Ramos (cell line): ENCODE measurements at regions not wholly inside any gene's neighbourhood (a gene's known extent, or its start where the extent isn't known, plus 50 kb on each side); places are given as distances from the start of the nearest gene placed in this dataset.

ENCODE experiments used
- in situ Hi-C: fragments of 300-500 bp; cut with MboI; formaldehyde crosslinking; loops from one replicate; pipeline ENCODE4 v1.14.3; 2022; ENCODE audit warnings: low sequenced_read_pairs; ENCODE audit not compliant: unreplicated experiment

DNA sequence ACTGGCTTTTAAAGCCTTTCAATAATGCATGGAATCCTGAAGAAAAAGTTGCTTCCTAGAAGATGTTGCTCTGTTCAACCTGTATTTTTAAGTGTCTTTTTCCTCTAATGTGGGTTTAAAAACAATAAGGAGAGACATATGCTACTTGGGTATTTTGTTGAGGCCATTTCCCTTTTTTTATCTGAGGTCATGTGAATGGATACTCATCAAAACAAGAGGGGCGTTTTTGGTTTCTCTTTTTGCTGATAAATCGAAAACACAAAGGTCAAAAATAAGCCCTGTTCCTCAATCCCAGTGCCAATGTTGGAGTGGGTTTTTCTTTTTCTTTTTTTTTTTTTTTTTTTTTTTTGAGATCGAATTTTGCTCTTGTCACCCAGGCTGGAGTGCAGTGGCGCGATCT lies 468.0 kb upstream of the RBFOX1 start:
- in situ Hi-C loops: no loop called here

DNA sequence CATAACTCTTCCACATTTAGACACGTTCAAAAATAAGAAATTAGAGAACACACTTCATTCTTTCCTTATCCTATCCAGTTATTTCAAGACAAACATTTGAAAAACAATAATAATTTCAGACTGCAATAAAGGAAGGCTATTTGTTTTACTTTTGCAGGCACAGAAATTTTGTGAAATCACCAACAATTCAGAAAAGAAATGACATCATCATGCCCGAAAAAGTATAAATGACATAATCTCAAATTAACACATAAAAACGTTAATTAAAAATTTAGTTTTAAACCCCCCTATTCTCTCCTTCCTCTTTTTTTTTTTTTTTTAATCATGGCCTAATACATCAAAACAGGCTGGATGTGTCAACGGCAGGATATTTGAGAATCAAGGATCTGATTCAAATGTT lies 468.4 kb upstream of the RBFOX1 start:
- in situ Hi-C loops: no loop called here

DNA sequence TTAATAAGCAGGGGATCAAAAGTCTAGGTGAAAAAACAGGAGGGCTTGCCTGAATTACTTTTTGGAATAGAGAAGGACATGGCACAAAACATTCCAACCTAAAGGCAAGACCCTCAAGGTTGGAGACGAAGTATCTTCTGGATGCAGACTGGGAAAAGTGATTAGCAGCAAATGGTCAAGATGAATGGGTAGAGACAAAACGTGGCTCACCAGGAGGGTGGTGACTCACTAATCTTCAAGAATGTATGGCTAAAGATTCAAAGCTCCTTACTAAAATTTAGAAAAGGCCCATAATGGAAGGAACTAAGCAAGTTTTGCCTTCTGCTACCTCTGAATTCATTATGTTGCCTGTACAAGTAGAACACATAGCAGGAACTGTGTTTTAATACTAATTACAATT lies 469.5 kb upstream of the RBFOX1 start:
- in situ Hi-C loops: no loop called here

DNA sequence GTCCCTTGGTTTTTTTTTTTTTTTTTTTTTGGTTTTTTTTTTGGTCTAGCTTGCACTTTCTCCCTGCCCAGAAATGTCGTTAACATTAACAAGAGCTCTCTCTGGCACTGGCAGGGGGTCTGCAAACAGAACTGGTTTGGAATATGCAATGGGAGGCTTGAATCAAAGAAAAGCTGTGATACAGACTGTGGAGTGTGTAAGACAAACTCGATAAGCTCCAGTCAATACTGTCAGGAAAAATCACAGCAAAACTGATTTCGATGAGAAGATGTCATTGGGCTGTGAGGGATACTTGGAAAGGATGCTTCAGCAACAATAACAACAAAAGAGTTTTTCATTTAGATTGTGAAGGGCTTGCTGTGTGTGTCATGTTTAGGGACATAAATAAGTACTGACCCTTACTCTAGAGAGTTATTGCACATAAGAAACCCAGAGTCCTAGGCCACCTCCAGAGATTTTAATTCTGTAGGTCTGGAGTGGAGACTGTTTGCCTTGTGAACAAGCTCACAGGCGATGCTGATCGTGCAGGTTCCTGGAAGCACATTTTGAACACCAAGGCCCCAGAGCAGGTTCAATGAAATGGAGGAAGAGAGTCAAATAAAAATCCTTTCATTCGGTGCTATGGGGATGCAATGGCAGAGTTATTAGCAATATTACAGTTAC lies 470.7 kb upstream of the RBFOX1 start:
- in situ Hi-C loops: no loop called here

DNA sequence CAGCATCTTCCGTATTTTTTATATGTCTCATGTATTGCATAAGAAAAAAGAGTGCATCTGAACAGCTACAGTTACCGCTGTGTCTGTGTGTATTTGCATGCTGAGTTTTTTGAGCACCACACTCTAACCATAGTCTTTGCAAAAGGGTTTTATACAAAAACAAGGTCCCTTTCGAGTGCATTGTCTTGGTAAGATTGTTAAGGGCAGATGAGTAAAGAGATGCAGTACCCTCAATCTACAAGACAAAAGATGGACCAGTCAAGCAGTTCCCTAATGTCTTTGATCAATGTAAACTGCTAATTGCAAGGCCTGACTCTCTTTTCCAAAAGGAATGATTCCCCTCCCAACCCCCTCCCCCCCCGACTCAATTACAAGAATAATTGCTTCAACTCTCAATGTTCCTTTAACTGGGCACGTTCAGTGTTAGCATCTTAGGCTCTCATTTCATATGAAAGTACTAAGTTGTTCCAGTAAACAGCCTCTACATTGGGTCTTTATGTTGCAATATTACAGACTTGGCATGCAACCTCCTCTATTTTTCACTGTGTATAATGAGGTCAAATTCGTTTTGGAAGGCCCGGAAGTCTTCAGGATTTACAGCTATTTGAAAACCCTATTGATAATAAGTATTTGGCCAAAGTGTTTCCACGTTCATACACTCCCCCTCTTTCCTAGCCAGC lies 471.4 kb upstream of the RBFOX1 start:
- in situ Hi-C loops: no loop called here

DNA sequence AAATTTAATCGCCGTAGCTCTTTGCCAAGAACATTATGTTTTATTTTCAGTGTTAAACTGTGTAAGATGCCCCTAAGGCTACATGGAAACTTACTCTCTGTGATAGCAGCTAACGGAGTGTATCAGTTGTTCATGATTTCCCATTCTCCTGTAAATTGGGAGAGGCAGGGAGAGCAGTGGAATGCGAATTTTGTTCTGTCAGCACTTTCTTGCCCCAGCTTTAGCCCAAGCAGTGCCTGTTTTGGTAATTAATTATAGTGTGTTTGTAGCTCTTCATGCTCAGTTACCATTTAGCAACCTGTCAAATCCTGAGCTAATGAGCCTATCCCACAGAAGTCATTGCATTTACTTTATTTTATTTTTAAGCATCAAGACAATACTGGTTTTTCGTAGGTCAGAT lies 475.1 kb upstream of the RBFOX1 start:
- in situ Hi-C loops: no loop called here

DNA sequence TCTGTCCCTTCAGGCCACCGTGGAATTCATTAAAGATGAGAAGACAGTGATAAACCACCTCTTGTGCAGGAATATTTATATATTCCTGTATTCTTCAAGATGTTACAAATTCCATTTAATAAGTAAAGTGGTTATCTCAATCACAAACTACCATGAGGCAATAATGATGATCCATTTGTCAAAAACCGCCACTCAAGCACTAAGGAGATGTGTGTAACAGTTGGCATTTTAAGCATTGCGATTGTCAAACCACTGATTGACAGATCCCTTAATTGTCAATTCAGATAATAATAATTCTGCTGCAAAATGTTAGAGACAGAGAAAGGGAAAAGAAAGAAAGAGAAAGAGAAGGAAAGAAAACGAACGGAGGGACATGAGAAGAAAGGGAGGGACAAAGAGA lies 476.1 kb upstream of the RBFOX1 start:
- in situ Hi-C loops: no loop called here

DNA sequence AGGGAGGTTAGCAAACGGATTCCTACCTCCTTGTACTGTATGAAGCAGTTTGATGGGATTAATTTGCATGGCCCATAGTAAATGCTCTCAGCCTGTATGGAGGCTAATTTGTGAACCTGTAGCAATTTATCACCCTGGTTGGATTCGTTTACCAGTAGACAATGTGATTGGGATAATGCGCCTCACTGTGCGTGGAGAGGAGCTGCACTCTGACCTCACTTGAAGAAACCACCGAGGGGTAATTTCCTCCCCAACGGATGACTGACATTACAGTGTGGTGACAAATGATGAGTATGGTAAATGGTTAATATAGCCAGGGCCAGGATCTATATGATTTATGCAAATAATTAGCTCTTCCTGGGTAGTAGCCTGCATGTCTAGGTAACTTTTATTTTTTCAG lies 479.1 kb upstream of the RBFOX1 start:
- in situ Hi-C loops: no loop called here

DNA sequence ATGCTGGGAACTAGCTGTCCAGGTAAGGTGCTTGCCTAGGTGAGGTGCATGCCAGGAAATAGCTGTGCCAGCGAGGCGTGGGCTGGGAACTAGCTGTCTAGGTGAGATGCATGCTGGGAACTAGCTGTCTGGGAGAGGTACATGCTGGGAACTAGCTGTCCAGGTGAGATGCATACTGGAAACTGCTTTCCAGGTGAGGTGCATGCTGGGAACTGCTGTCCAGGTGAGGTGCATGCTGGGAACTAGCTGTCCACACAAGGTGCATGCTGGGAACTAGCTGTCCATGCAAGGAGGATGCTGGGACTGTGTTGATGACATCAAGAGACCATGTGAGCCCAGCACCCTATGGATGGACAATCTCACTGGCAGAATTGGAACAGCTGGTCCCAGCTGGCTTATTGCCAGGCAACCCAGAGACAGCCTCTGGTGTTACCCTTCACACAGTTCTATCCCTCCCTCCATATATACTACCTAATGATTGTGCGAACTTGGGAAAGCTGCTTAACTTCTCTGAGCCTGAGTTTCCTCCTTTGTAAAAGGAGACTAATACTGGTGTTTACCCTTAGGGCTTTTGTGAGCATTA lies 479.9 kb upstream of the RBFOX1 start:
- in situ Hi-C loops: no loop called here

DNA sequence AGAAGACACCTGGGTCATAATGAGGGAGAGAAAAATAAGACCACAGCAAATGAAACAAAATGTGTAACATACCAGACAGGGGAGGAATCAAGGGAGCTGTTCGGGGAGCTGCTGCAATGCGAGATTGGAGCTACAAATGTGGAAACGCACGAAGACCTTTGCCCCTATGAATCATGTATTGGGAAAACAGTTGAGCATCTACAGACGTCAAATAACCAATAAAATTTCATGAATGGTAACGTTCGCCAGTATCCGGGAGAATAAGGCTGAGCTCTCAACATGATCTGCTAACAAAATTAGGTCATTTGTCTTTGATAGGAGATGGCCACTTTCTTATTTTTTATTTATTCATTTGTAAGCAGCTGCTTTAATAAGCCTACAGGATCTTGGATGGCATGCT lies 486.2 kb upstream of the RBFOX1 start:
- in situ Hi-C loops: no loop called here

DNA sequence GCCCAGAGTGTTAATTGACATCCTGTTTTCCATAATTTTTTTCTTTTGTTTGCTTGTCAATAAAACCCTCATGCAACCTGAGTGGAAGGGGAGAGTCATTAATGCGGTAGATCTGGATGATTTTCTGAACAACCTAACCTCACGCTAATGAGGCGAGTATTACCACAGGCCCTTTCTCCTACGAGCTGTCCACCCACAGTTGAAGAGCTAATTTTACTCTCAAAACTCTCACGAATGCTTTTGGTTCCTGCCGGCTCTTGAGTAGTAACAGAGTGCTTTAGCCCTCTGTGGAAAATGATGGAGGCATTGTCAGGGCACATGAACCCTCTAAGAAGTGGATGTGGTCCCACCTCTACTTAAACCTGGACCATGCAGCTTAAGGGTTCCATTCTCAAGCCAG lies 491.3 kb upstream of the RBFOX1 start:
- in situ Hi-C loops: no loop called here

DNA sequence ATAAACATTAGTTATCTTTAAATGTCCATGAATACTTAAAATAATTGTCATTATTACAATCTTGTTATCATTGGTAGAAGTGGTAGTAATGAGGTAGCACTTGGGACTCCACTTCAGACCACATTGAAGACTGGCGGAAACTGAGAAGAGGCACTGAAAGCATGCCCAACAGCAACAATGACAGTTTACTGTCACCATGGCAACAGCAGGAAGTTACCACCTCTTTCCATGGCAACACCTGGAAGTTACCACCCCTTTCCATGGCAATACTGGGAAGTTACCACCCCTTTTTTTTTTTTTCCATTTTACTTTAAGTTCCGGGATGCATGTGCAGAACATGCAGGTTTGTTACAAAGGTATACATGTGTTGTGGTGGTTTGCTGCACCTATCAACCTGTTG lies 494.9 kb upstream of the RBFOX1 start:
- in situ Hi-C loops: no loop called here

DNA sequence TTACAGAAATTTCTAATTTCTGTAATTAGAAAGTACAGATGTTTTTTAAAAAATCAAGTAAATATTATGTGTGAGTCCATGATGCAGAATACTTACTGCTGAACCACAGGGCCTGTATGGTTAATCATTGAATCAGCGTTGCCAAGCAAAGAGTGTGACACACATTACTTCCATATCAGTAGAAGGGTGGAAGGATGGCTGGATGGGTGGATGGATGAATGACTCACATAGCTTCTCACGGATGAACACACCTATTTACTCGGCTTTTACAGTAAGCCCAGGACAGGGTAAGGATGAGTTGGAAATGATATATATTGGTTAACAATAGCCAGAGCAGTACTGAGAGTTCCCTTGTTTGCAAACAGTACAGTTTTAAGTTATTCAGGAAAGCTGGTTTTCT lies 495.9 kb upstream of the RBFOX1 start:
- in situ Hi-C loops: no loop called here

DNA sequence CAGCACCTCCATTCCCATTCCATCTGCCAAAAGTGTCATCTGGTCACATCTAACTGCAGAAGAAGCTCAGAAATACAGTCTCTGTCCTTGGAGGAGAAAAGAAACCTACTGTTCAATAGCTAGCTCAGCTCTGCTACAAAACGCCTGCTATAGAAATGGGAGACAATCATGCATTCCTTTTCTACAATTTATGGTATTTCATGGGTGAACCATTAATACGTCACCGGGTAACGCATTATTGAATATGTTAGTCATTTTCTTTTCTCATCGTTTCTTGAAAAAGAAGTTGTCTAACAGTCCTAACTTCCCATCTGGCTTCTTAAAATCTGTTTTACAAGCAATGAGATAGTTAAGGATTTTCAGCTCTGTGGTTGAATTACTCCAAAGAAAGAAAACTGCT lies 496.7 kb upstream of the RBFOX1 start:
- in situ Hi-C loops: no loop called here

DNA sequence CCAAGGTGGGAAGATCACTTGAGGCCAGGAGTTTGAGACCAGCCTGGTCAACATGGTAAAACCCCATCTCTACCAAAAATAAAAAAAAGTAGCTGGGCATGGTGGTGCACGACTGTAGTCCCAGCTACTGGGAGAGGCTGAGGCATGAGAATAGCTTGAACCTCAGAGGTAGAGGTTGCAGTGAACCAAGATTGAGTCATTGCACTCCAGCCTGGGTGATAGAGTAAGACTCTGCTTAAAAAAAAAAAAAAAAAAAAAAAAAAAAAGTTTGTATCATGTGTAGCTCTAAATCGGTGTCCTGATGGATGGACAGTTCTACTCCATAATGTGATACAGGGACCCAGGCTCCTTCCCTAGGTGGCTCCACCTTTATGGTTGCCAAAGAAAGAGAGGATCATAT lies 497.1 kb upstream of the RBFOX1 start:
- in situ Hi-C loops: no loop called here

DNA sequence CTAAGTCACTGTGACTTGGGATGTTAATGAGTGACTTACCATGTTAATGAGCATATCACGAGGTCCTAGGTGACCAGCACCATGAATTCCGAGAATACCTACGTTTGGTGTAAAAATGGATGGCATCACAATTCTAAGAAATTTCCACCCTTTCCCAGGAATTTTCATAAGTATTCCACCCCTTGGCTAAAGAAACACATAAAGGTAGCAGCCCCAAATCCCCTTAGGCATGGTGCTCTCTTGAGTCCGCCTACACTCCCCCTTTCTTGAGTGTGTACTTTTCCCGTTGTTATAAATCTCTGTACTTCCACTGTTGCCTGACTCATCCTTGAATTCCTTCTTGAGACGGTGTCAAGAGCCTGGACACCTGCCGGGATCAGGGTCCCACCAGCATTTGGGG lies 504.0 kb upstream of the RBFOX1 start:
- in situ Hi-C loops: no loop called here

DNA sequence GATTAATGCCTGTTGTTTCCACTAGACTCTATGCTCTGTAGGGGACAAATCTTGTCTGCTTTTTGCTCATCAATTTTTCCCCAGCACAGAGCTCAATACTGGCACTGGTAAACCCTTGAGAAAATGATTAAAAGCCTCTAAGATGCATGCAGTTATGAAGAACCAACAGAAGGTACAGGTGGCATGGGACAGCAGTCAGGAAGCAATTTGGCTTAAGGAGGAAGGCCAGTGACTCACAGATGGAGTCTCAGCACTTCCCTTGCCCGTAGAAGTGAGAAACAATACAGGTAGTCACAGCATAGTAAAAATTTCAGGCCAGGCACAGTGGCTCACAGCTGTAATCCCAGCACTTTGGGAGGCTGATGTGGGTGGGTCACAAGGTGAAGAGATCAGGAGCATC lies 504.7 kb upstream of the RBFOX1 start:
- in situ Hi-C loops: no loop called here

DNA sequence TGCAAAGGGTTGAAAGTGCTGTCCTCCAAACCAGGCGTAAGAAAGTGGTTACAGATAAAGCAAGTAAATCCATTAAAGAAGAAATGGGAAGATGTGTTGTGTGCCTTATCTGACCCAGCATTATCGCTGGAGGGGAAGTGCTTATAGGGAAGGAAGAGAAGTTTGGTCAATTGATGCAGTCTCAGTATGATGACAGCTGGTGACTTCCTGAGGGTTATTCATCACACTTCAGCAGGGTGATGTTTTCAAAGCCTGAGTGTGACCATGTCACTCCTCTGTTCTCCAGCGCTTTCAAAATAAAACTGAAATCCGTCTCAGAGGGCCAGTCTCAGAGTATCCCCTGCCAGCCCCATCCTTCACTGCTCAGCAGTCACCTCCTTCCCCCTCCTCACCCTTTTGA lies 505.4 kb upstream of the RBFOX1 start:
- in situ Hi-C loops: no loop called here

DNA sequence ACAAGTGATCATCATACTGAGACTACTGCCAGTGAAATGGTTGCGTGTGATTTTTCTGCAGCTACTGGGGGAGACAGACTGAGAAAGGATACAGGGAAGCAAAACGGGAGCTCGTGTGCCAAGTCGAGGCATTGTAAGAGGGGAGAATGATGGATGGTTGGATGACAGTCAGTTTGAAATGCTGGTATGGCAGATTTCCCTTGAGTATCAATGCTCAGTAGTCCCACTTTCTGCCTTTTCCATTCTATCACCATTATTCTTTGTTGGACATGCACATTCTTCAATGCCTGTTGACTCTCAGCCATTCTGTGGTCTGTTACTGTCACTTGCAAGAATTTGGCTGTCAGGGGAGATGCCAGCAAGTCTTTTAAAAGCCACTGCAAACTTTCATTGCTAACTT lies 510.6 kb upstream of the RBFOX1 start:
- in situ Hi-C loops: no loop called here

DNA sequence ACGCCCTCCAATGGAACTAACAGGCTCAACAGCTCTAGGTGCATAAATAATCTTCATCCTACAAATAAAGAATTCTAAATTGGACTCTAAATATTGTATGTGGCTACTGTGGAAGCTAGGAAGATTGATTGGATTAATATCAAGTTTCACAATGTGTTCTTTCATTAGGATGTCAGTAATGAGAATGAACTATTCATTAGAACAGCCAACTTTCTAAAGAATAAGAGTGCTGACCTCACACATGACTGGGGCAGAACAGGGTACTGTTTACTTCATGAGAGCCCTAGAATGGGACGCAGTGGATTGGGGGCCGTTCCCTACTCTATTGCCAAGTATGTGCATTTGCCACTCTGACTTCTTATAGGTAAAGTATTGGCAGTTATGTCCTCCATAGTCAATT lies 528.2 kb upstream of the RBFOX1 start:
- in situ Hi-C loops: no loop called here

DNA sequence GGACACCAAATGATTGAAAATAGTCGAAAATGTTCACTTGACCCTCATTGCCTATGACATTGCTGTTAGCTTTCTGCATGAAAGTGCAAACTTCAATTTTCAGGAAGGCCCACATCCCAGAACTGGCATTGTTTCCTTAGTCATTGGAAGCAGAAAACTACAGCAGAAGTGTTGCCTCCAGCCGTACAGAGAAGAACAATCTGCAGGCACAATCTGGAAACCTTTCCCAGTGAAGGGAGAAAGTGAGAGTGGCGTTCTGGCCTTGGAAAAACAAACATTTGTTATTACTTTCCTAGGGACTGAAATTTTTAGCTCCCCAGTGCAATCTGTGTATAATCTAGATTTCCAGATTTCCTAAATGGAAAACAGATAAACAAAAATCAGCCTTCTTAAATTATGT lies 529.5 kb upstream of the RBFOX1 start:
- in situ Hi-C loops: no loop called here

DNA sequence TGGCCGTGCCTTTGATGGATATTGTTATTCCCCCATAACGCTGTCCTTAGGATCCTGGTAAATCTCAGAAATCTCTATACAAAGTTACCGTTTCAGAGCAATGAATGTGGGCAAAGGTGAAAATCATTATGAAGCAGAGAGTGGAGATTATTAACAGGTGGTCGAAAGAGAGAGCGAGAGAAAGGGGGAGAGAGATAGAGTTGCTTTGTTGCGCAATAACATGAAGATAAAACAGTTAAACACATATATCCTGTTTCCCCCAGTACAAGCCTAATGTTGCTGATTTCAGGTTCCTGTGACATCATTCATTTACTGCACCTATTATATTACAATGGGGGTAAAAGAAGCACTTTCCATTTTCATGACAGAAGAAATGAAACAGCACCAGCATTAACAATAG lies 535.4 kb upstream of the RBFOX1 start:
- in situ Hi-C loops: no loop called here
